ENCODE measurements at regions not wholly inside any gene's neighbourhood (a gene's known extent, or its start where the extent isn't known, plus 50 kb on each side); places are given as distances from the start of the nearest gene placed in this dataset.

DNA sequence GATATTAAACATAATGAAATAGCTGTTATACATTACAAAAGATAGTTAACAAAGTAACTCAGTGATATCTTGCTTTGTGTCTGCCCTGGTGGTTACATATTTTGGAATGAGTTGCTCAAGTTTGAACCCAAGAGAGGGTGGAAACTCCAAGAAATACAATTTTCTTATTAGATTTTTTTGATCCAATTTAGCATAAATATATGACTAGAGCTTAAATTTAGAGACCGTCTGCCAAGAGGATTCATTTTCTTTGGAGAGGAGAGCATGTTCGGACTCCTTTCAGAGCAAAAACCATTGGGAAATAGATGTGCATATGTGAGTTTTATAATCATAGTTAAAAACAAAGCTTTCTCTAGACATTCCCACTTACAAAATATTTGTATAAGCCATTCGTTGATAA lies 353.4 kb downstream of the EPM2A start:
- DNase-seq, result no peak

DNA sequence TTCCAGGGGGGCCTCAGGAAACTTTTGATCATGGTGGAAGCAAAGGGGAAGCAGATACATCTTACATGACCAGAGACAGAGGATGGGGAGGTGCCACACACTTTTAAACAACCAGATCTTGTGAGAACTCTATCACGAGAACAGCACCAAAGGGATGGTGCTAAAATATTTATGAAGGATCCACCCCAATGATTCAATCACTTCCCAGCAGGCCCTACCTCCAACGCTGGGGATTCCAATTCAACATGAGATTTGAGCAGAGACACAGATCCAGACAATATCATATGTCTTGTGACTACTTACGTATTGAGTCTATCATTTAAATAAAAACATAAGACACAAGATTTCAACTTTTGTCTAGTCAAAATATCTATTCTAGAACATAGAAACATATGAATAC lies 351.9 kb downstream of the EPM2A start:
- no peak for DNase-seq

DNA sequence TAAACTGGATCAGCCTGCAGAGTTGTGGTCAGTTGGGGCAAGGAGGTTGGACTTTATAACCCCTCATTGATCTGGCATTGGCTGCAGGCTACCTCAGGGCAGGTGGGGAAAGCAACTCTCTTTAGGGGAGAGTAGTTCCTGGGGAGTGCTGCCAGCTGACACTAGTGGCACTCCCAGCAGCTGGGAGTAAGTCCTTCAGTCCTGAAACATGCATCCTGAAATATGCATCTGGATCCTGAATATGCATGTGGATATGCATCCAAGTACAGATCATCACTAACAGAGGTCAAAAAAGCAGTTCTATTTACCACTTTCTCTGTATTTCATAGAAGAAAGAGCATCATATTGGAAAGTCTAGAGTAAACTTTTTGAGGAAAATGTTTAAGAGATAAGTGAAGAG lies 350.8 kb downstream of the EPM2A start:
- no peak for DNase-seq

DNA sequence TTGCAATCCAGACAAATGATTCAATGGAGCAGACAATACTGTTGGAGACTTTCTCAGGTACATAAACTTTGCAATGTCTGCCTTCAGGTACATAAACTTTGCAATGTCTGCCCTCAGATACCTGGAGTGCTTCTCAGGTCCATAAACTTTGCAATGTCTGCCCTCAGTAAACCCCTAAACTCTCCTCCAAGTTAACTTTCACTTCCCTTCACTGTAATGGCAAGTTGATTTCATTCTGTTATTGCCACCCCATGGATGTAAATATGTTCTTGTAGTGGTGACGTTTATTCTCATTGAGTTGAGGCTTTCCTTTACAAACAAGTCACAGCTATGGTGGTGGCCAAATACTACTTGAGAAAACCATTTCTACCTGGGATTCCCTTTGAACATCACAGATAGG lies 338.8 kb downstream of the EPM2A start:
- no peak for DNase-seq

DNA sequence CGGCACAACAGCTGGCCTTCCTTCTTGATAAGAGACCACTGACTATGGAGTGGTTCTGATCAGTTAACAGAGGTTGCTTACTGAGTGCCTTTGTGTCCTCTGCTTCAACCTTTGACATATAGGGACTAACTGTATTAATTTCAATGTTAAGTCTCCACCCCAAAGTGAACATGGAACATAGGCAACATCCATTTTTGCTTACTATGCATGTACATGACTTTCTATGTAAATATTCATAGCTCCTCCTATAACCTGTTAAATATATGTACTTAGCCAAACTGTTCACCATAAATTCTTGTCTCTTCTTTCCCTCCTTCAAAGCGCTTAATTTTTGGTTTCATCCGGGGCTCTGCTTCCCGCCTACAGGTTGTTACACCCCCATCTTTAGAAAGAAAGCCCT lies 334.8 kb downstream of the EPM2A start:
- no peak for DNase-seq

DNA sequence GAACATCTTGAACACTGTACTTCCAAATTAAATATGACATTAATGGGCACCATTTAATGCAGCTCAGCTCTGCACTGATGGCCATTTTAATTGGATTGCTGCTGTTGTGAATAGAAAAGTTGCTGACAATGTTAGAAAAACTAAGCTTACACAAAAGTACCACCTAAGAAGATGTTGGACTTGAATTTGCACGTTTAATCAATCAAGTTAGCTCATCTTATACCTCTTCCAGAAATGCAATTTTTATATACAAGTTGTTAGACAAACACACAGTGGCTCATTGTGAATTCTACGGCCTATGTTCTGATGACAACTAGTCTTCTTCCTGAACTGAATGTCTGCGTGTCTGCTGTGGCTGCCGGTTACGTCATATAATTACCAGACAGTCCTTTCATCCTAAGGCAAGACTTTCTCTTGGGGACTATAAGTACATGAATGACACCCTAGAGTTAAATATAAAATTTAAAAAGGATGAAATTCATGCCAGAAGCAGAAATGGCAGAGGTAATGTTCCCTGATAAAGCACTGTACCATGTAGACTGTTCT lies 330.2 kb downstream of the EPM2A start:
- DNase-seq, result no peak

DNA sequence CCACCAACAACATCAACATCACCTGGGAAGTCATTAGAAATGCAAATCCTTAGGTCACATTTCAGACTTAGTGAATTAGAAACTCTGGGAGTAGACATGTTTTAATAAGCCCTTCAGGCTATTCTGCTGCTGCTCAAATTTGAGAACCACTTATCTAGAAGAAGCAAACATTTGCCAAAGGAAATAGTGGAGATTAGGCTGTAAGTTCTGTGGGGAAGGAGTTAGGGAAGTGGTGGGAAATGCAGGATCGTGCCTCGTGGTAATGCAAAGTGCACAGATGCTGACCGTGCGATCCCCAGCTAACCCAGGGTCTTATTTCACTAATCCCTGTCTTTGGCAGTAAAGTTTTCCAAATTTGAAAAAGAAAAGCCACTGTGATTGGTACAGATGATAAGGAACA lies 328.5 kb downstream of the EPM2A start:
- no peak for DNase-seq

DNA sequence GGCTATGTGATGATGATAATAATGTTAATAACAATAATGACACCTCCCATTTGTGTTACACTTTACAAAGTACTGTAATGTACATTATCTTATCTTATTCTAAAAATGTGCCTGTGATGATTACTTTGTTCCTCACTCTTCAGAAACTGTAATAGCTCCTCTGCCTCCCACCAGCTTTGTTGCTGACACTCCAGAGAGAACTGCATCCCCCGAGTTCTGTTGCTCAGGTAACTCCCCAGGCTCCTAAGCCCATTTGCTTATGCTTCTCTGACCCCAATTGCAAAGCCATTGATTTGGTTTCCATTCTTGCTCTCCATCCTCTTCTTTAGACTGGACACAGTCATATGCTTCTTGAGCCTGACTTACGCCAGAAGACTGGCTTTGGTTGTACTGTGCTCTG lies 319.7 kb downstream of the EPM2A start:
- no peak for DNase-seq

DNA sequence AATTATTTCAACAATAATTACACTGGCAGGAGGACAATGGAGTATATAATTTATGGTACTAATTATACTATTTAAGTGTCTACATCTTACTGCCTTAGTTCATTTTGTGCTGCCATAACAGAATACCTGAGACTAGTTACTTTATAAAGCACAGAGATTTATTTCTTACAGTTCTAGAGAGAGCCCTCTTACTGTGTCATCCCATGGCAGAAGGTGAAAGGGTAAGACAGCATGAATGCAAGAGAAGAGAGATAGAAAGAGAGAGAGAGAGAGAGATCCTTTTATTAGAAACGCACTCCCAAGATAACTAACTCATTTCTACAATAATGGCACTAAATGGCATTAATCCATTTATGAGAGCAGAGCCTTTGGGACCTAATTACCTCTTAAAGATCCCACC lies 314.7 kb downstream of the EPM2A start:
- no peak for DNase-seq

DNA sequence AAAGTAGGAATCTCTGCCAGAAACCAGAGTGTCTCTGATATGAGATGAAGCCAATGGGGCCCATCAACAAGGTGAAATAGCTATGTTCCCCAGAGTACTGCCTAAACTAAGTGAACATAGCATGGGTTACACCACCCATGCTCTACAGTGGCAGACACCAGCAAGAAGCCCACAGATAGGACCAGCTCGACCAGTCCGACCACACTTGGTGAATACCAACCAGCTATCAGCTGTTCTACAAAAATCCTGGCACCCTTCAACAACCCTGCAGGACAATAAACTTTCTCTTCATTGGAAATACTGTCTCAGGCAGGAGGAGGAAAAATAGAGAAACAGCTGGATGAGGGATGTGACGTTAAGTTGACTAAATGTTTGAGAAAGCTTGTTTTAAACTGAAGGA lies 311.4 kb downstream of the EPM2A start:
- no peak for DNase-seq

DNA sequence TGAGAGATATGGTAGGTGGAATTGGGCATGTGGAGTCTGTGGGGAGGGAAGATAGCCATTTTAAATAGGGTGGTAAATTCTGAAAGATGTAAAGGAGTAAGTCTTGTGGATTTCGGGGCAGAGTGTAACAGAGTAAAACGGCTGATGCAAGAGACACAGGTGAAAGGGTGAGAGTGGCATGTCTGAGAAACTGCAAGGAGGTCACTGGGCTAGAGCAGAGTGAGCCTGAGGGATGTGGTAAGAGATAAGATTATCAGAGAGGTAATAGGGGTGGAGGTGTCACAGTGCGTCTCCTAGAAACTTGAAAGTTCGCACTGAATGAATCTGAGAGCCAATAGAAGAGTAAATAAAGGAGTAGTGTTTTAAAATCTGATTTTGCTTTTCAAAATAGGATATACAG lies 308.1 kb downstream of the EPM2A start:
- no peak for DNase-seq

DNA sequence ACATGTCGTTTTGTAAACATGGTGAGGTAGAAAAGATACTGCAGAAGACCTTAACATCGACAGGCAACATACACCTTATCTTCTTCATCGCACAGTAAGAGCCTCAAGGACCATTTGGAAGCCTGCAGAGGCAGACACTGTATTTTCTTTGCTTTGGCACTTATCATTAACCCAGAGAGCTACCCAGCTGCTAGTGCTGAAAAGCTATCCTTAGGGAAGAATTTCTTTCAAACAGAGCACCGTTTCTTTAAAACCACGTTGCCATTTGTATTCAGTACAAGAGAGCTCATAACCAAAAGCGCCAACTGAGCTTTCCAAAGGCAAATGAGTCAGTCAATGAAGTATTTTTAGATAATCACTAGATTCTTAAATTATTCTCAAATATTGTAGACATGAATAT lies 306.6 kb downstream of the EPM2A start:
- no peak for DNase-seq

DNA sequence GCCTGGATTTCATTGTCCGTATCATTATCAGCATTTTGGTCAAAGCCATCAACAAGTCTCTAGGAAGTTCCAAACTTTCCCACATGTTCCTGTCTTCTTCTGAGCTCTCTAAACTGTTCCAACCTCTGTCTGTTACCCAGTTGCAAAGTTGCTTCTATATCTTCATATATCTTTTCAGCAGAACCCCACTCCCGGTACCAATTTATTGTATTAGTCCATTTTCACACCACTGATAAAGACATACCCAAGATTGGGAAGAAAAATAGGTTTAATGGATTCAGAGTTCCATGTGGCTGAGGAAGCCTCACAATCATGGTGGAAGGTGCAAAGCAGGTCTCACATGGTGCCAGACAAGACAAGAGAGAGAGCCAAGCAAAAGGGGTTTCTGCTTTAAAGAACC lies 293.2 kb downstream of the EPM2A start:
- no peak for DNase-seq

DNA sequence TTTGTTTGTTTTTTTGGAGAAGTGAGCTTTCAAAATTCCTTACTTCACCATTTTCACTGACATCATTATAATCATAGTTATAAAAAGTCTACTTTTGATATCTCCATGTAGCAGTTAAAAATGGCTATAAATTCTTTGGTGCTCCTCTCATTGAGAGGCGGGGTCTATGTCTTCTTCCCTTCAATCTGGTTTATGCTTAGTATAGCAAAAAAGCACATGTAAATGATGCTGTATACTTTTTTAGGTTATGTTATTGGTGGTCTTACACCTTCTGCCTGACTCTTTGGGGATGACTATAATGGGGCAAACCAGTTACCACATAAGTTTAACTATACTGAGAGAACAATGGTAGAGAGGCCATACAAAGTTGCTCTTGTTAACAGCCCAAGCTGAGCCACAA lies 289.6 kb downstream of the EPM2A start:
- DNase-seq, result no peak

DNA sequence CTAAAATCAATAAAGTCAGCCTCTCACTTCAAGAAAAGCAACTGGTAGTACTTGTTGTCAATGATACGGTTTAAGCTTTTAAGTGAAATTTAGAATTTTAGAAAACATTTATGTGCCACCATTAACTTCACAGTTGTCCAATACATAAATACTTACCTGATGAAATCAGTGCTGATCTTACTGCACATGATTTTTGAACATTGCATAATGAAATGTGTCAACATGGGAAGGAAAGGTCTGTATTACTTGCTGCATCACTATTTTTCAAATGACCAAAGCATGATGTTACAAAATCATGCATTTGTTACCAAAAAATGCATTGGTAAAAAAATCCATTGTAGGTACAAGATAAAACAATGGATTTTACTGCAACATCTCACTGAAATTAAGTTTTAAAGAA lies 284.3 kb downstream of the EPM2A start:
- no peak for DNase-seq

DNA sequence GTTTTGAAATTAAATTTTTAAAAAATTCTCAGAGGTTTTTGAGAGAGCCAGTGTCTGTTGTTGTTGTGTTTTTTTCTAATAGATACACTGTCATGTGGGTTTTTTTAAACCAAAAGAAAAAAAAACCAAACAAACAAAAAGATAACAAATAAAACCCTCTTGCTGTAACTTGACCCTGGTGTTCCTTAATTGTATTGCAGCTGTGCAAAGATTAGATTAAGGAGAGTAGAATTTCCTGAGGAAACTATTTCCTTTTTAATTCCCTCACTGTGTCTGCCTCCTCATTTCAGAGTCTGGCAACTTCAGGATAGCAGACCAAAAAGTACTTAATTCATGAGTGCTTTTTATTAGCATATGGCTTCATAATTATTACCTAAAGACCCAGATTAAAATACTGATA lies 281.9 kb downstream of the EPM2A start:
- no peak for DNase-seq

DNA sequence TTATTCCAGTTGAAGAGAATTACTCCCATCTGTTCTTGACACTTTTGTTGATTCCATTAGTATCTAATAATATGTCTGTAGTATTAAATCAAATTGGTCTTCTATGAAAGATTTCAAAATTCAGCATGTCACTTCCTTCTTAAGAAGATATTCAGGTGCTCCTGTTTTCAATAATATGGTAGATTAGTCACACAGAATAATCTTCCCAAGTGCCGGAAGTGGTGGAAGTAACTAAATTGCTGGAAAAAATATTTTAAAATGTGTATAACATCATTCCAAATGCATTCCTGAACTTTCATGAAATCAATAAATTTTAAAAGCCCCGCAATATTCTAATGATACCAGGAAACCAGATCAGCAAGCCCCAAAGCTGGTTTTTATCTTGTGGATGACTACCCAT lies 281.3 kb downstream of the EPM2A start:
- no peak for DNase-seq

DNA sequence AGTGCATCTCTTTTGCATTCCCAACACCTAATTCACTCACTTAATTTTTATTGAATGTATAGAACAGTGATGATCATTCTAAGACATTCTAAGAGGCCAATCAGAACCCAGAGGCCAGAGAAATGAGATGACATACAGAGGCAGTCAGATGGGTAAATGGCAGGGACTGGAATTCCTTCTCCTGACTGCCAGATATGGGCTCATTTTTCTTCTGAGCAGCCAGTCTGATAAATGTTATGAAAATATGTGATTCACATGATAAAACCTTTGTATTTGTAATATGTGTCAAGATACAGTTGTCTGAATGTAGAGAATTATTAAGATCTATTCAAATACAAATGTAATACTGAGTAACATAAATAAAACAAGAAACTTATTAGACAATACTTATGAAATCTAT lies 277.8 kb downstream of the EPM2A start:
- DNase-seq, result no peak

DNA sequence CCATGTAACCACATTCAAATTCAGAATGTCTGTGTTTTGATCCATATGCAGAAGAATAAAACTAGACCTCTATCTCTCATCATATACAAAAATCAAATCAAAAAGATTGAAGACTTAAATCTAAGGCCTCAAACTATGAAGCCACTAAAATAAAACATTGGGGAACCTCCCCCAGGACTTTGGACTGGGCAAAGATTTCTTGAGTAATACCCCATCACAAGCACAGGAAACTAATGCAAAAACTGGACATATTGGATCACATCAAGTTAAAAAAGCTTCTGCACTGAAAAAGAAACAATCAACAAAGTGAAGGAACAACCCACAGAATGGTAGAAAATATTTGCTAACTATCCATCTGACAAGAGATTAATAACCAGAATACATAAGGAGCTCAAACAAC lies 266.8 kb downstream of the EPM2A start:
- DNase-seq, result no peak

DNA sequence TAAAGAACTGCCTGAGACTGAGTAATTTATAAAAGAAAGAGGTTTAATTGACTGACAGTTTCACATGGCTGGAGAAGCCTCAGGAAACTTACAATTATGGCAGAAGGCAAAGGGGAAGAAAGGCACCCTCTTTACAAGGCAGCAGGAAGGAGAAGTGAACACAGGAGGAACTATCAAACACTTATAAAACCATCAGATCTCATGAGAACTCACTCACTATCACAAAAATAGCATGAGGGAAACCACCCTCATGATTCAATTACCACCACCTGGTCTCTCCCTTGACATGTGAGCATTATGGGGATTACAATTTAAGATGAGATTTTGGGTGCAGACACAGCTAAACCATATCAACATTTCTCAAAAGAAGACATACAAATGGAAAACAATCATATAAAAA lies 266.3 kb downstream of the EPM2A start:
- DNase-seq, result no peak

DNA sequence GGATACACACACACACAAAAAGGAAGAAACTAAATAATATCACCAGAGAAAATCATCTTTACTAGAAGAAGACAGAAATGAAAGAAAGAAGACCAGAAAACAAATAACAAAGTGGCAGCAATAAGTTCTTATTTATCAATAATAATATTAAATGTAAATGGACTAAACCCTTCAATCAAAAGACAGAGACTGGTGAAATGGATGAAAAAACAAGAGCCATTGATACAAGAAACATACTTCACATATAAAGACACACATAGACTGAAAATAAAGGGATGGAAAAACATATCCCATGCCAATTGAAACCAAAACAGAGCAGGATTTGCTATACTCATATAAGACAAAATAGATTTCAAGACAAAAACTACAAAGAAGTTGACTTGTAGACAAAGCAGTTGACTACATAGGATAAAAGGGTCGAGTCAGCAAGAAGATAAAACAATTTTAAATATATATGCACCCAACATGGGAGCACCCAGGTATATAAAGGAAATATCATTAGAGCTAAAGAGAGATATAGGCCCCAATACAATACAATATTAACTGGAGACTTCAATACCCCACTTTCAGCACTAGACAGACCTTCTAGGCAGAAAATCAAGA lies 259.4 kb downstream of the EPM2A start:
- no peak for DNase-seq

DNA sequence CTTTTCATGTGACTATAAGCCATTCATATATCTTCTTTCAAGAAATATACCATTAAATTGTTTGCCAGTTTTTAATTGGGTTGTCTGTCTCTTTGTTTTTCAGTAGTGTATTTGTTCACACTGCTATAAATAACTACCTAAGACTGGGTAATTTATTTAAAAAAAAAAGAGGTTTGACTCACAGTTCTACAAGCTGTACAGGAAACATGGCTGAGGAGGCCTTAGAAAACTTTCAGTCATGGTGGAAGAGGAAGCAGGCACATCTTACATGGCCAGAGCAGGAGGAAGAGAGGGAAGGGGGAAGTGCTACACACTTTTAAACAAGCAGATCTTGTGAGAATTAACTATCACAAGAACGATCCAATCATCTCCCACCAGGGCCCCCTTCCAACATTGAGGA lies 255.3 kb downstream of the EPM2A start:
- no peak for DNase-seq

DNA sequence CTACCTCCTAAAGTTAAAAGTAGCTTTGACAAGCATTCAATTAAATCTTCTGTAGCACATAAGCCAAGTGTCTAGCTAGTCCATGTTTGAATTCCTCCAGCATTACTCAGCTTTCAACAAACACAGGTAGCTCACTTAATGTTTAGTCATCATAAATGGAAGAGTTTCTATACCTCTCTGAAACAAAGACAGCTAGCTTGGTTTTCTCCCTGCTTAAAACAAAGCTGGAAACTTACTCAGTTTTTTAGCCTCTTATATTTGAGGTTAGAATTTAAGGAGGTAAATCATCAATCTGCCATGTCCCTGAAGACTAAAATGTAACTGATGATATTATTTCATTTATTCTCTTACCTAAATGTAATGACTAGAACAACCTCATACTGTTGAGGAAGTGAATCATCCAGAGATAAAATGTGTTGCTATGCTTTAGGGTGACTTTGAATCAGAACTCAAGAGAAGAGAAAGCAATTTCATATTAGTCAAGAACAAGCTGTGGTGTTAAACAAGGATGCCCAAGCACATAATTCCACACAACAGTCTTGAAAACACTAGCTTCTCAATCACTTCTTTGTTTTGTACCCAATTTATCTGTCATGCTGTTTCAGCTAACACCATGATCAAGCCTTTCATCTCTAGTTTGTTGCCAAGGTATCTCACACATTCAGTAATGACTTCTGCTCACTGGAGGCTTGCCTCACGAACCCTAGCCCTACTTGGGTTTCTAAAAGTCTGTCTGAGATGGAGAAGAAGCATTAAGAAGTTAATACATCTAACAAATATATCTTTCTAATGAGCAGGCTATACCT lies 251.9 kb downstream of the EPM2A start:
- DNase-seq, result no peak

DNA sequence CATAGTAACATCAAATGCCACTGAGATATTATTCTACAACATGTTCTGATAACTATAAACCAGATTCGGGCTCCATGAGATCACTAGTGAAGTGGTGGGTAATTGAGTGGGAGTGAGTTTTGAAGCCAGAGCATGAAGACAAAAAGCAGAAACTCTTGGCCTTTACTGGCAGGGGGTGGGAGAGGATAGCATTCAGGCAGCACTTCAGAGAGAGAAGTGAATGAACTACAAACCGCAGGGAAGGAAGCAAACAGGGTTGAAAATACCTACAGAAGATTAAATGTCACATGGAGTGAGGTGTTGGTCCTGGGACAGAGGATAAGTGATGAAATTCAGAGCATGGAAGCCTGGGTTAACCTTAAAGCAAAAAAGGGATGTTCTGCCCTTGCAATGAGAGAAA lies 250.0 kb downstream of the EPM2A start:
- no peak for DNase-seq

DNA sequence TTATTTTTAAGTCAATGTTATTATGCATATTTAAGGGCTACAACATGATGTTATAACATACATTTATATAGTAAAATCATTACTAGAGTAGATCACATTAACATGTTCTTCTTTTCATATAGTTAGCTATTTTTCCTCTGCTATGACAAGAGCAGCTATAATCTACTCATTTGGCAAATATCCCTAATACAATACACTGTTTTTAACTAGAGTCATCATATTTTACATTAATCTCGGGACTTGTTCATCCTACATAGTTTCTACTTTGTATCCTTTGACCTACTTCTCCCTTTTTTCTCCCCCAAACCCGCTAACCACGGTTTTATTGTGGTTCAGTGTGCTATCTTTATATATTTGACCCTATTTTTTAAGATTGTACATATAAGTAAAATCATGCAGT lies 249.0 kb downstream of the EPM2A start:
- DNase-seq, result no peak
